ENCODE measurements at regions not wholly inside any gene's neighbourhood (a gene's known extent, or its start where the extent isn't known, plus 50 kb on each side); places are given as distances from the start of the nearest gene placed in this dataset.
"Not testable (repeated sequence)": the region's sequence is repeated elsewhere in the genome, so short reads cannot be mapped to it uniquely, and the experiment has no call there.

- H3K4me3 ChIP-seq (ENCODE audit: low read length), result no peak overlapping the region
- TF ChIP-seq CTCF (IDR thresholded peaks at IDR 0.05; ENCODE audit: insufficient read depth, low read depth, low read length, missing control alignments), result no peak
- DNase-seq (ENCODE audit: low read depth), result peak; percentile 45
Measured at GRCh38 chr20:53884859-53885541, 185.4 kb downstream of the BCAS1 start.

- no peak for TF ChIP-seq CTCF (IDR thresholded peaks at IDR 0.05; ENCODE audit: insufficient read depth, low read depth, low read length, missing control alignments)
- peak; percentile 36 for DNase-seq (ENCODE audit: low read depth)
- no peak overlapping the region for H3K4me3 ChIP-seq (ENCODE audit: low read length)
Measured at GRCh38 chr20:53883098-53883911, 187.1 kb downstream of the BCAS1 start.

GRCh38 chr20:53882438-53882986 is 187.9 kb downstream of the BCAS1 start:
- not testable (repeated sequence) for DNase-seq (ENCODE audit: low read depth); H3K4me3 ChIP-seq (ENCODE audit: low read length)

GRCh38 chr20:53881362-53881761 is 189.0 kb downstream of the BCAS1 start:
- H3K4me3 ChIP-seq (ENCODE audit: low read length), result no peak overlapping the region
- no peak for TF ChIP-seq CTCF (IDR thresholded peaks at IDR 0.05; ENCODE audit: insufficient read depth, low read depth, low read length, missing control alignments)
- no peak for DNase-seq (ENCODE audit: low read depth)

GRCh38 chr20:53880108-53880641 is 190.2 kb downstream of the BCAS1 start:
- H3K4me3 ChIP-seq (ENCODE audit: low read length), result no peak overlapping the region
- no peak for DNase-seq (ENCODE audit: low read depth)
- TF ChIP-seq CTCF (IDR thresholded peaks at IDR 0.05; ENCODE audit: insufficient read depth, low read depth, low read length, missing control alignments), result no peak

- TF ChIP-seq CTCF (IDR thresholded peaks at IDR 0.05; ENCODE audit: insufficient read depth, low read depth, low read length, missing control alignments), result no peak
- H3K4me3 ChIP-seq (ENCODE audit: low read length), result no peak overlapping the region
Measured at GRCh38 chr20:53879048-53879684, 191.2 kb downstream of the BCAS1 start.

More at GRCh38 chr20:53879048-53879684, 191.2 kb downstream of the BCAS1 start:
- DNase-seq (ENCODE audit: low read depth), result no peak
